ENCODE measurements at regions not wholly inside any gene's neighbourhood (a gene's known extent, or its start where the extent isn't known, plus 50 kb on each side); places are given as distances from the start of the nearest gene placed in this dataset.

DNA sequence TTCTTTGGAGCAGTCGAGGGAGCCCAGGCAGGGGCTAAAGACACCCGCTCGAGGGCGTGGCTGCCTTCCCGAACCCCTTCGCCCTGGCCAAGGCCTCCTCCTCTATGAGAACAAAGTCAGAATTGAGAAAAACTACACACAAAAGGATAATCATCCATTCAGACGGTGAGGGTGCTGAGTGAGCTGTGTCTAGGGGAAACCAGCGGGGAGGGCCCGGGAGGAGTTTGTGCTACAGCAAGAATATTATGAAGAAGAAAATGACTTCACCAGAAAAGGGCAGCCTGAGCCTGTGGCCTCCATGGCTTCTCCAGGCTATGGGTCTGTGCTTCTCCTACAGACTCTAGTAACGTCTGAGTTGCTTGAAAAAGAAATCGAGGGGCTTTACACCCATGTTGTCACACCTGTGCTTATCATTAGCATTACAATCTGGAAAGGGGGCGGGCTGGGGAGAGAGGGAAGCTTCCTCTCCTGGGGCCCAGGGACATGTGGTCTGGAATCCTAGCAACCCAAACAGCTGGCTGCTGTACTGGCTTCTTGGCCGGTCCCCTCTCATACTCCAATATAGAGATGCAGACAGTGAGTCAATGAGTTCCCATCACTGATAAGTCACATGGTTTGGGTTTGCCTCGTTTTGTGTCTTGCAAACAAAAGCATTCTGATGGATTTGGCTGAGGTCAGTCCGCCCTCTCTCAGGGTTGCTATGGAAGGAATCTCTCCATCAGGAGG lies 52.0 kb upstream of the ARL4C start:
- no peaks in the 10 kb centered on the region for H3F3A ChIP-seq (ENCODE audit: insufficient read depth, low read length, poor library complexity, severe bottlenecking)
- H2AFZ ChIP-seq (ENCODE audit: low read depth, low read length) = no peak overlapping the region
- no peaks in the 10 kb centered on the region for H3K9me3 ChIP-seq (ENCODE audit: low read length)
- H3K27me3 ChIP-seq (ENCODE audit: insufficient read depth, low read depth, low read length) = no peaks in the 10 kb centered on the region
- no peaks in the 10 kb centered on the region for H3K79me2 ChIP-seq (replicated peaks; ENCODE audit: insufficient read depth, low read length)
- no peaks in the 10 kb centered on the region for H4K20me1 ChIP-seq (ENCODE audit: insufficient read depth)
- H3K9ac ChIP-seq (ENCODE audit: low read length) = no peak overlapping the region
- TF ChIP-seq EP300 (conservative IDR thresholded peaks at IDR 0.05; ENCODE audit: poor library complexity, severe bottlenecking) (no peak), MXI1 (conservative IDR thresholded peaks at IDR 0.05; ENCODE audit: poor library complexity, severe bottlenecking) (no peak), EZH2 (IDR thresholded peaks at IDR 0.05; ENCODE audit: borderline replicate concordance, insufficient read depth, low read length, poor library complexity, severe bottlenecking) (no peak), POLR2AphosphoS5 (IDR thresholded peaks at IDR 0.05) (no peak), TAF1 (IDR thresholded peaks at IDR 0.05; ENCODE audit: low read depth) (no peak), SMC3 (conservative IDR thresholded peaks at IDR 0.05; ENCODE audit: poor library complexity) (no peak), RAD21 (conservative IDR thresholded peaks at IDR 0.05) (no peak)
- TF ChIP-seq, protein P1, sequence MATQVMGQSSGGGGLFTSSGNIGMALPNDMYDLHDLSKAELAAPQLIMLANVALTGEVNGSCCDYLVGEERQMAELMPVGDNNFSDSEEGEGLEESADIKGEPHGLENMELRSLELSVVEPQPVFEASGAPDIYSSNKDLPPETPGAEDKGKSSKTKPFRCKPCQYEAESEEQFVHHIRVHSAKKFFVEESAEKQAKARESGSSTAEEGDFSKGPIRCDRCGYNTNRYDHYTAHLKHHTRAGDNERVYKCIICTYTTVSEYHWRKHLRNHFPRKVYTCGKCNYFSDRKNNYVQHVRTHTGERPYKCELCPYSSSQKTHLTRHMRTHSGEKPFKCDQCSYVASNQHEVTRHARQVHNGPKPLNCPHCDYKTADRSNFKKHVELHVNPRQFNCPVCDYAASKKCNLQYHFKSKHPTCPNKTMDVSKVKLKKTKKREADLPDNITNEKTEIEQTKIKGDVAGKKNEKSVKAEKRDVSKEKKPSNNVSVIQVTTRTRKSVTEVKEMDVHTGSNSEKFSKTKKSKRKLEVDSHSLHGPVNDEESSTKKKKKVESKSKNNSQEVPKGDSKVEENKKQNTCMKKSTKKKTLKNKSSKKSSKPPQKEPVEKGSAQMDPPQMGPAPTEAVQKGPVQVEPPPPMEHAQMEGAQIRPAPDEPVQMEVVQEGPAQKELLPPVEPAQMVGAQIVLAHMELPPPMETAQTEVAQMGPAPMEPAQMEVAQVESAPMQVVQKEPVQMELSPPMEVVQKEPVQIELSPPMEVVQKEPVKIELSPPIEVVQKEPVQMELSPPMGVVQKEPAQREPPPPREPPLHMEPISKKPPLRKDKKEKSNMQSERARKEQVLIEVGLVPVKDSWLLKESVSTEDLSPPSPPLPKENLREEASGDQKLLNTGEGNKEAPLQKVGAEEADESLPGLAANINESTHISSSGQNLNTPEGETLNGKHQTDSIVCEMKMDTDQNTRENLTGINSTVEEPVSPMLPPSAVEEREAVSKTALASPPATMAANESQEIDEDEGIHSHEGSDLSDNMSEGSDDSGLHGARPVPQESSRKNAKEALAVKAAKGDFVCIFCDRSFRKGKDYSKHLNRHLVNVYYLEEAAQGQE (IDR thresholded peaks at IDR 0.05; ENCODE audit: borderline replicate concordance) = no peak
- TF ChIP-seq, protein P2, sequence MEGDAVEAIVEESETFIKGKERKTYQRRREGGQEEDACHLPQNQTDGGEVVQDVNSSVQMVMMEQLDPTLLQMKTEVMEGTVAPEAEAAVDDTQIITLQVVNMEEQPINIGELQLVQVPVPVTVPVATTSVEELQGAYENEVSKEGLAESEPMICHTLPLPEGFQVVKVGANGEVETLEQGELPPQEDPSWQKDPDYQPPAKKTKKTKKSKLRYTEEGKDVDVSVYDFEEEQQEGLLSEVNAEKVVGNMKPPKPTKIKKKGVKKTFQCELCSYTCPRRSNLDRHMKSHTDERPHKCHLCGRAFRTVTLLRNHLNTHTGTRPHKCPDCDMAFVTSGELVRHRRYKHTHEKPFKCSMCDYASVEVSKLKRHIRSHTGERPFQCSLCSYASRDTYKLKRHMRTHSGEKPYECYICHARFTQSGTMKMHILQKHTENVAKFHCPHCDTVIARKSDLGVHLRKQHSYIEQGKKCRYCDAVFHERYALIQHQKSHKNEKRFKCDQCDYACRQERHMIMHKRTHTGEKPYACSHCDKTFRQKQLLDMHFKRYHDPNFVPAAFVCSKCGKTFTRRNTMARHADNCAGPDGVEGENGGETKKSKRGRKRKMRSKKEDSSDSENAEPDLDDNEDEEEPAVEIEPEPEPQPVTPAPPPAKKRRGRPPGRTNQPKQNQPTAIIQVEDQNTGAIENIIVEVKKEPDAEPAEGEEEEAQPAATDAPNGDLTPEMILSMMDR (IDR thresholded peaks at IDR 0.05; ENCODE audit: poor library complexity, severe bottlenecking) = no peak
- no peak overlapping the region for H3K27ac ChIP-seq (ENCODE audit: low read length)
- H3K4me3 ChIP-seq (ENCODE audit: low read length) = no peak overlapping the region
- no peaks in the 10 kb centered on the region for H3K9me2 ChIP-seq (ENCODE audit: insufficient read depth, low read length)
- H3K36me3 ChIP-seq (ENCODE audit: insufficient read depth, low read length) = no peaks in the 10 kb centered on the region
- H3K4me2 ChIP-seq (ENCODE audit: low read length) = no peak overlapping the region

DNA sequence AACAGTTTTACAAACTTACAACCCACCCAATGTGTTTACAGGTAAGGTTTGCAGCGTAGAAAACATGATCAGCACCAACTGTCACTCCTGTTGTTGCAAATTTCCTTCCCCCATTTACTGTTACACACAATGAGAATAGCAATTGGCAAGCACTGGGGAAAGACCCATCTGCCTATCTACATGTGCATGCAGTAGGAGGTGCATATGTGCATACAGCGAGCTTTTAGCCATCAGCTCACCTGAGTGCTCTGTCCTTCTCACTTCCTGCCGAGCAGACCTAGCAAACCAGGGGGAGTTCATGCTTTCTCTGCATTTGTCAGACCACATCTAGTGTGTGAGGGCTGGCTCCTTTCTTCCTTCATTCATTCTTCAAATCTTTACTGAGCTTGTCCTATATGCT lies 49.9 kb upstream of the ARL4C start:
- Histone ChIP-seq H3K4me2 (ENCODE audit: low read length) (no peak overlapping the region), H2AFZ (ENCODE audit: low read depth, low read length) (no peak overlapping the region)
- TF ChIP-seq RAD21 (conservative IDR thresholded peaks at IDR 0.05) (no peak), EP300 (conservative IDR thresholded peaks at IDR 0.05; ENCODE audit: poor library complexity, severe bottlenecking) (no peak)
- TF ChIP-seq, protein P1 (IDR thresholded peaks at IDR 0.05; ENCODE audit: borderline replicate concordance) = no peak

More for the DNA sequence above, 49.9 kb upstream of the ARL4C start:
- H3K9me3 ChIP-seq (ENCODE audit: low read length) = no peaks in the 10 kb centered on the region
- H3K79me2 ChIP-seq (replicated peaks; ENCODE audit: insufficient read depth, low read length) = no peaks in the 10 kb centered on the region
- no peak overlapping the region for H3K27ac ChIP-seq (ENCODE audit: low read length)
- no peaks in the 10 kb centered on the region for H3K36me3 ChIP-seq (ENCODE audit: insufficient read depth, low read length)
- no peak overlapping the region for H3K4me3 ChIP-seq (ENCODE audit: low read length)
- H4K20me1 ChIP-seq (ENCODE audit: insufficient read depth) = no peaks in the 10 kb centered on the region
- H3K9me2 ChIP-seq (ENCODE audit: insufficient read depth, low read length) = no peaks in the 10 kb centered on the region
- no peaks in the 10 kb centered on the region for H3K27me3 ChIP-seq (ENCODE audit: insufficient read depth, low read depth, low read length)
- no peak overlapping the region for H3K9ac ChIP-seq (ENCODE audit: low read length)
- H3F3A ChIP-seq (ENCODE audit: insufficient read depth, low read length, poor library complexity, severe bottlenecking) = no peaks in the 10 kb centered on the region
